ENCODE measurements at regions not wholly inside any gene's neighbourhood (a gene's known extent, or its start where the extent isn't known, plus 50 kb on each side); places are given as distances from the start of the nearest gene placed in this dataset.

- Histone ChIP-seq H3K36me3 (ENCODE audit: control insufficient read depth in 4 of 4, insufficient read depth in 3 of 4, low read depth in 1 of 4, low read length in 3 of 4) (no peaks in the 10 kb centered on the region), H3K4me3 (ENCODE audit: low read depth in 1 of 3, low read length in 3 of 3) (no peak overlapping the region), H3K4me1 (ENCODE audit: control insufficient read depth in 4 of 4, insufficient read depth in 4 of 4, low read length in 3 of 4) (no peaks in the 10 kb centered on the region), H3K9ac (ENCODE audit: low read depth in 1 of 2, low read length in 2 of 2) (no peak overlapping the region), H3K27me3 (ENCODE audit: control insufficient read depth in 4 of 4, insufficient read depth in 4 of 4, low read length in 3 of 4) (no peaks in the 10 kb centered on the region), H3K9me3 (ENCODE audit: control insufficient read depth in 4 of 4, low read length in 3 of 4) (peaks cover 0 to 11% (median 6%) of the 10 kb centered on the region in 4 donors), H3K27ac (ENCODE audit: low read depth in 1 of 2, low read length in 2 of 2) (no peak overlapping the region)
- TF ChIP-seq JUND (IDR thresholded peaks at IDR 0.05) (no peak), HNF4A (conservative IDR thresholded peaks at IDR 0.05) (no peak), GABPA (IDR thresholded peaks at IDR 0.05 in 1 of 2, conservative IDR thresholded peaks at IDR 0.05 in 1 of 2) (no peak), REST (IDR thresholded peaks at IDR 0.05) (no peak), RXRA (IDR thresholded peaks at IDR 0.05) (no peak), SP1 (IDR thresholded peaks at IDR 0.05) (no peak), ZBTB33 (IDR thresholded peaks at IDR 0.05) (no peak), YY1 (IDR thresholded peaks at IDR 0.05) (no peak), CTCF (IDR thresholded peaks at IDR 0.05; ENCODE audit: low read depth, low read length, missing input control) (no peak), MAX (IDR thresholded peaks at IDR 0.05) (no peak), NR2F2 (IDR thresholded peaks at IDR 0.05) (no peak), FOXA1 (IDR thresholded peaks at IDR 0.05) (no peak), TAF1 (conservative IDR thresholded peaks at IDR 0.05) (no peak), RAD21 (IDR thresholded peaks at IDR 0.05) (no peak), HNF4G (IDR thresholded peaks at IDR 0.05) (no peak), FOXA2 (IDR thresholded peaks at IDR 0.05) (no peak), EGR1 (IDR thresholded peaks at IDR 0.05; ENCODE audit: low read depth in 2 of 2) (no peak), ATF3 (IDR thresholded peaks at IDR 0.05) (no peak)
- no peak for DNase-seq (ENCODE audit: low spot score)
- WGBS: 80% methylated on average over 3 of the region's 3 CpGs
Observed at GRCh38 chr1:147463022-147463421, 78.3 kb upstream of the BCL9 start.
